Endothelial cell of umbilical vein (primary cell): ENCODE measurements at regions not wholly inside any gene's neighbourhood (a gene's known extent, or its start where the extent isn't known, plus 50 kb on each side); places are given as distances from the start of the nearest gene placed in this dataset.

ENCODE experiments used
- BruUV-seq: library from RNA; stranded (reverse); fragments of 400-500 nt; replicated peaks from 2 replicates; lab custom pipeline; 2021; lab: Mats Ljungman, UMichigan
- CTCF ChIA-PET: fragments of 300-600, 350-600 bp; sonication (Branson Sonifier 250); formaldehyde crosslinking; loops from one replicate; lab custom pipeline; 2021; ENCODE audit warnings: antibody characterized with exemption, inconsistent platforms; lab: Charles Lee
- POLR2A ChIA-PET: fragments of 300-600, 350-600 bp; sonication (Branson Sonifier 250); formaldehyde crosslinking; loops from one replicate; lab custom pipeline; 2021; ENCODE audit warnings: antibody characterized with exemption, inconsistent platforms; lab: Charles Lee
- DNase-seq: peaks from one replicate; pipeline ENCODE4 v3.0.0-alpha.2; 2011; ENCODE audit warnings: low read depth, low spot score
- FAIRE-seq: peaks from 2 replicates; lab custom pipeline; 2011; peaks lifted over from hg19 to GRCh38; lab: Jason Lieb, UNC
- H2AFZ ChIP-seq: 2 replicates; pipeline ENCODE4 v1.6.0; 2012; ENCODE audit warnings: low read depth, low read length, control low read depth, inconsistent platforms
- H3K27ac ChIP-seq: 2 replicates; pipeline ENCODE4 v1.5.1; 2011; ENCODE audit warnings: low read depth, mild to moderate bottlenecking, control low read depth, low read length, moderate library complexity; ENCODE audit not compliant: insufficient read depth
- H3K27me3 ChIP-seq, 2 experiments: 2 replicates each; pipeline versions ENCODE4 v1.6.0 to v1.6.1; 2011; ENCODE audit warnings: low read length in 2 of 2, mixed read lengths in 1 of 2; ENCODE audit not compliant: control insufficient read depth in 2 of 2, insufficient read depth in 2 of 2
- H3K36me3 ChIP-seq, 2 experiments: 2 replicates in 1 of 2; 3 replicates in 1 of 2; pipeline ENCODE4 v1.5.1; 2011; ENCODE audit warnings: low read length in 2 of 2, mild to moderate bottlenecking in 1 of 2, moderate library complexity in 1 of 2; ENCODE audit not compliant: control insufficient read depth in 2 of 2, insufficient read depth in 2 of 2; ENCODE audit errors: extremely low read depth in 1 of 2
- H3K4me1 ChIP-seq: 3 replicates; pipeline ENCODE4 v1.5.1; 2011; ENCODE audit warnings: mild to moderate bottlenecking, low read length; ENCODE audit not compliant: control insufficient read depth, insufficient read depth; ENCODE audit errors: extremely low read depth
- H3K4me2 ChIP-seq: 2 replicates; pipeline ENCODE4 v1.6.1; 2011; ENCODE audit warnings: low read length, control low read depth, mixed read lengths; ENCODE audit not compliant: insufficient read depth
- H3K4me3 ChIP-seq, 3 experiments: fragments of 200-600 bp in 1 of 3; sonication (generic), shearing (Covaris generic) in 1 of 3; replicated peaks in 1 of 3; 2 replicates each; pipeline ENCODE4 v1.5.1; 2011 to 2016; ENCODE audit warnings: control low read depth in 3 of 3, low read length in 3 of 3, mild to moderate bottlenecking in 2 of 3, inconsistent platforms in 1 of 3, low read depth in 1 of 3, moderate library complexity in 1 of 3; ENCODE audit not compliant: insufficient read depth in 1 of 3
- H3K79me2 ChIP-seq: 2 replicates; pipeline ENCODE4 v1.6.0; 2012; ENCODE audit warnings: low read length, inconsistent platforms; ENCODE audit not compliant: control insufficient read depth, insufficient read depth
- H3K9ac ChIP-seq: replicated peaks from 2 replicates; pipeline ENCODE3; 2011; ENCODE audit warnings: low read length, control low read depth; ENCODE audit not compliant: insufficient read depth; ENCODE audit errors: extremely low read depth
- H3K9me1 ChIP-seq: replicated peaks from 3 replicates; pipeline ENCODE4 v1.6.0; 2011; ENCODE audit warnings: mild to moderate bottlenecking, low read length; ENCODE audit not compliant: control insufficient read depth, insufficient read depth; ENCODE audit errors: extremely low read depth
- H3K9me3 ChIP-seq: replicated peaks from 2 replicates; pipeline ENCODE4 v1.5.1; 2012; ENCODE audit warnings: low read length, inconsistent platforms; ENCODE audit not compliant: control insufficient read depth, insufficient read depth
- H4K20me1 ChIP-seq: replicated peaks from 2 replicates; pipeline ENCODE3; 2011; ENCODE audit warnings: mild to moderate bottlenecking, low read length; ENCODE audit not compliant: control insufficient read depth, insufficient read depth; ENCODE audit errors: extremely low read depth
- EZH2 ChIP-seq: IDR thresholded peaks from 2 replicates; pipeline ENCODE4 v1.6.1; 2012; ENCODE audit warnings: borderline replicate concordance, low read depth, mild to moderate bottlenecking, moderate library complexity, low read length, inconsistent platforms; ENCODE audit not compliant: severe bottlenecking
- FOS ChIP-seq: IDR thresholded peaks from 2 replicates; pipeline ENCODE4 v1.6.1; 2011; ENCODE audit warnings: mild to moderate bottlenecking, low read length, moderate library complexity, borderline replicate concordance; ENCODE audit not compliant: insufficient read depth
- GATA2 ChIP-seq: IDR thresholded peaks from 2 replicates; pipeline ENCODE4 v1.7.0; 2011; ENCODE audit warnings: low read depth, mild to moderate bottlenecking, moderate library complexity, mixed read lengths, low read length; ENCODE audit not compliant: insufficient read length, insufficient read depth
- JUN ChIP-seq: IDR thresholded peaks from 2 replicates; pipeline ENCODE4 v1.6.1; 2011; ENCODE audit warnings: borderline replicate concordance, low read depth; ENCODE audit not compliant: insufficient read length, insufficient read depth
- MYC ChIP-seq: IDR thresholded peaks from one replicate; pipeline ENCODE4 v1.6.1; 2011; ENCODE audit warnings: mild to moderate bottlenecking, low read depth, low read length
- POLR2A ChIP-seq: IDR thresholded peaks from 2 replicates; pipeline ENCODE4 v1.6.1; 2012; ENCODE audit warnings: low read depth, mild to moderate bottlenecking, control low read depth, low read length
- POLR2AphosphoS5 ChIP-seq: IDR thresholded peaks from 2 replicates; pipeline ENCODE4 v1.6.1; 2012; ENCODE audit warnings: low read depth, mild to moderate bottlenecking, control low read depth, low read length, moderate library complexity; ENCODE audit not compliant: insufficient read depth
- dilution Hi-C: fragments of 300-500 bp; cut with MboI; formaldehyde crosslinking; loops from one replicate; pipeline ENCODE4 v1.15.0; 2019; ENCODE audit warnings: low sequenced_read_pairs; ENCODE audit not compliant: extremely low pct_ligation_motif_present
- intact Hi-C: fragments of 100-400 bp; cut with micrococcal nuclease; formaldehyde crosslinking; loops from one replicate; pipeline ENCODE4 v1.10.0; 2022
- TF ChIP-seq, protein P1 (sequence below): IDR thresholded peaks from 2 replicates; pipeline ENCODE4 v1.6.1; 2011; ENCODE audit not compliant: insufficient read depth, insufficient read length
- TF ChIP-seq, protein P2 (sequence below), 2 donors: IDR thresholded peaks; 1 replicate in 1 of 2; 2 replicates in 1 of 2; pipeline ENCODE4 v1.5.1; 2011; ENCODE audit warnings: low read length in 2 of 2, mild to moderate bottlenecking in 2 of 2, moderate library complexity in 2 of 2, control low read depth in 1 of 2, inconsistent platforms in 1 of 2, low read depth in 1 of 2; ENCODE audit not compliant: insufficient read depth in 1 of 2; ENCODE audit errors: extremely low read depth in 1 of 2

DNA sequence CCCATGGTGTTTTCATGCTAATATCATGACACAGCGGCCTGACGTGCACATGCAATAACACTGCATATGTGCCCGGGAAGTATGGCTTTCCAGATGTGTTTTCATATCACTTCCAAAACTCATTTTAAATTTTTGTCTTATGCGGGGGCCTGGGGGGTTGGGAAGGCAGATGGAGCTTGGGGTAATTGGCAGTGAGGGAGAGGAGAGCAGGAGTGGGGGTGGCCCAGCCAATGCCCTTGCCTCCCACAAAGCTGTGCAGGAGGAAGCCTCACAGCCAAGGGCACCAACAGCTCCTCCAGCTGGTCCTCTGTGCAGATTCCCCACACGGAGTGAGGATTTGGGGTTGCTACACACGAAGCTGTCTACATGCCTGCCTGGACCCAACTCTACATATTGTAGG lies 805.2 kb downstream of the GALR1 start:
- ChIA-PET CTCF (no interaction called here), POLR2A (no interaction called here)
- no peak overlapping the region for H3K27ac ChIP-seq
- FAIRE-seq (no peak), DNase-seq (no peak)
- no peaks in the 10 kb centered on the region for H3K36me3 ChIP-seq
- H3K9ac ChIP-seq = no peak overlapping the region
- intact Hi-C loops = no loop called here
- no peaks in the 10 kb centered on the region for H3K27me3 ChIP-seq
- dilution Hi-C loops = no loop called here
- H2AFZ ChIP-seq = no peak overlapping the region
- TF ChIP-seq, protein P1, sequence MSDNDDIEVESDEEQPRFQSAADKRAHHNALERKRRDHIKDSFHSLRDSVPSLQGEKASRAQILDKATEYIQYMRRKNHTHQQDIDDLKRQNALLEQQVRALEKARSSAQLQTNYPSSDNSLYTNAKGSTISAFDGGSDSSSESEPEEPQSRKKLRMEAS = no peak
- TF ChIP-seq EZH2 (no peak), MYC (no peak), JUN (no peak), POLR2A (no peak), GATA2 (no peak), POLR2AphosphoS5 (no peak), FOS (no peak)
- TF ChIP-seq, protein P2, sequence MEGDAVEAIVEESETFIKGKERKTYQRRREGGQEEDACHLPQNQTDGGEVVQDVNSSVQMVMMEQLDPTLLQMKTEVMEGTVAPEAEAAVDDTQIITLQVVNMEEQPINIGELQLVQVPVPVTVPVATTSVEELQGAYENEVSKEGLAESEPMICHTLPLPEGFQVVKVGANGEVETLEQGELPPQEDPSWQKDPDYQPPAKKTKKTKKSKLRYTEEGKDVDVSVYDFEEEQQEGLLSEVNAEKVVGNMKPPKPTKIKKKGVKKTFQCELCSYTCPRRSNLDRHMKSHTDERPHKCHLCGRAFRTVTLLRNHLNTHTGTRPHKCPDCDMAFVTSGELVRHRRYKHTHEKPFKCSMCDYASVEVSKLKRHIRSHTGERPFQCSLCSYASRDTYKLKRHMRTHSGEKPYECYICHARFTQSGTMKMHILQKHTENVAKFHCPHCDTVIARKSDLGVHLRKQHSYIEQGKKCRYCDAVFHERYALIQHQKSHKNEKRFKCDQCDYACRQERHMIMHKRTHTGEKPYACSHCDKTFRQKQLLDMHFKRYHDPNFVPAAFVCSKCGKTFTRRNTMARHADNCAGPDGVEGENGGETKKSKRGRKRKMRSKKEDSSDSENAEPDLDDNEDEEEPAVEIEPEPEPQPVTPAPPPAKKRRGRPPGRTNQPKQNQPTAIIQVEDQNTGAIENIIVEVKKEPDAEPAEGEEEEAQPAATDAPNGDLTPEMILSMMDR (IDR thresholded peaks at IDR 0.05; ENCODE audit: extremely low read depth in 1 of 2, insufficient read depth in 1 of 2, low read depth in 1 of 2, low read length in 2 of 2) = no peak
- no peaks in the 10 kb centered on the region for H3K79me2 ChIP-seq
- H3K4me3 ChIP-seq = no peak overlapping the region
- BruUV-seq = no TSS peak
- H3K4me2 ChIP-seq = no peak overlapping the region
- H3K9me1 ChIP-seq = no peaks in the 10 kb centered on the region
- H4K20me1 ChIP-seq = no peaks in the 10 kb centered on the region
- peaks cover 7% of the 10 kb centered on the region for H3K9me3 ChIP-seq
- no peaks in the 10 kb centered on the region for H3K4me1 ChIP-seq
